ENCODE measurements at regions not wholly inside any gene's neighbourhood (a gene's known extent, or its start where the extent isn't known, plus 50 kb on each side); places are given as distances from the start of the nearest gene placed in this dataset.

- H3K27ac ChIP-seq (ENCODE audit: insufficient read depth, low read depth, low read length) = no peak overlapping the region
- H3K9me3 ChIP-seq (replicated peaks; ENCODE audit: control insufficient read depth, insufficient read depth, low read length) = no peaks in the 10 kb centered on the region
- ChIA-PET CTCF (no interaction called here), POLR2A (no interaction called here)
- H2AFZ ChIP-seq (ENCODE audit: low read depth, low read length) = no peak overlapping the region
- H3K4me2 ChIP-seq (ENCODE audit: insufficient read depth, low read length) = no peak overlapping the region
- no peaks in the 10 kb centered on the region for H4K20me1 ChIP-seq (replicated peaks; ENCODE audit: control insufficient read depth, extremely low read depth, insufficient read depth, low read length)
- H3K79me2 ChIP-seq (ENCODE audit: control insufficient read depth, insufficient read depth, low read length) = no peaks in the 10 kb centered on the region
- H3K4me1 ChIP-seq (ENCODE audit: control insufficient read depth, extremely low read depth, insufficient read depth, low read length) = no peaks in the 10 kb centered on the region
- FAIRE-seq = no peak
- no TSS peak for BruUV-seq (replicated peaks)
- dilution Hi-C loops (cut with MboI; ENCODE audit: extremely low pct_ligation_motif_present, low sequenced_read_pairs) (no loop called here), intact Hi-C loops (cut with micrococcal nuclease) (no loop called here)
- H3K9ac ChIP-seq (replicated peaks; ENCODE audit: extremely low read depth, insufficient read depth, low read length) = no peak overlapping the region
- no peaks in the 10 kb centered on the region for H3K9me1 ChIP-seq (replicated peaks; ENCODE audit: control insufficient read depth, extremely low read depth, insufficient read depth, low read length)
- H3K36me3 ChIP-seq (ENCODE audit: control insufficient read depth in 2 of 2, extremely low read depth in 1 of 2, insufficient read depth in 2 of 2, low read length in 2 of 2) = no peaks in the 10 kb centered on the region
- DNase-seq (ENCODE audit: low read depth, low spot score) = no peak
- H3K4me3 ChIP-seq (replicated peaks in 1 of 3; ENCODE audit: insufficient read depth in 1 of 3, low read depth in 1 of 3, low read length in 3 of 3) = no peak overlapping the region
- no peak for TF ChIP-seq POLR2AphosphoS5 (IDR thresholded peaks at IDR 0.05; ENCODE audit: insufficient read depth, low read depth, low read length)
- no peak for TF ChIP-seq JUN (IDR thresholded peaks at IDR 0.05; ENCODE audit: borderline replicate concordance, insufficient read depth, insufficient read length, low read depth)
- TF ChIP-seq FOS (IDR thresholded peaks at IDR 0.05; ENCODE audit: borderline replicate concordance, insufficient read depth, low read length) = no peak
- TF ChIP-seq MYC (IDR thresholded peaks at IDR 0.05; ENCODE audit: low read depth, low read length) = no peak
- TF ChIP-seq EZH2 (IDR thresholded peaks at IDR 0.05; ENCODE audit: borderline replicate concordance, low read depth, low read length, severe bottlenecking) = no peak
- no peak for TF ChIP-seq CTCF (IDR thresholded peaks at IDR 0.05; ENCODE audit: extremely low read depth in 1 of 2, insufficient read depth in 1 of 2, low read depth in 1 of 2, low read length in 2 of 2)
- H3K27me3 ChIP-seq (ENCODE audit: control insufficient read depth in 2 of 2, insufficient read depth in 2 of 2, low read length in 2 of 2) = no peaks in the 10 kb centered on the region
These were observed 282.9 kb downstream of the DCAF12L2 start for GRCh38 chrX:125883169-125883568.

- POLR2A ChIA-PET = no interaction called here
- Histone ChIP-seq H3K9me3 (replicated peaks; ENCODE audit: control insufficient read depth, insufficient read depth, low read length) (no peaks in the 10 kb centered on the region), H3K9ac (replicated peaks; ENCODE audit: extremely low read depth, insufficient read depth, low read length) (no peak overlapping the region), H3K27me3 (ENCODE audit: control insufficient read depth in 2 of 2, insufficient read depth in 2 of 2, low read length in 2 of 2) (no peaks in the 10 kb centered on the region), H3K9me1 (replicated peaks; ENCODE audit: control insufficient read depth, extremely low read depth, insufficient read depth, low read length) (no peaks in the 10 kb centered on the region), H3K4me1 (ENCODE audit: control insufficient read depth, extremely low read depth, insufficient read depth, low read length) (no peaks in the 10 kb centered on the region), H3K79me2 (ENCODE audit: control insufficient read depth, insufficient read depth, low read length) (no peaks in the 10 kb centered on the region), H4K20me1 (replicated peaks; ENCODE audit: control insufficient read depth, extremely low read depth, insufficient read depth, low read length) (no peaks in the 10 kb centered on the region), H2AFZ (ENCODE audit: low read depth, low read length) (no peak overlapping the region), H3K36me3 (ENCODE audit: control insufficient read depth in 2 of 2, extremely low read depth in 1 of 2, insufficient read depth in 2 of 2, low read length in 2 of 2) (no peaks in the 10 kb centered on the region), H3K4me2 (ENCODE audit: insufficient read depth, low read length) (no peak overlapping the region), H3K27ac (ENCODE audit: insufficient read depth, low read depth, low read length) (no peak overlapping the region), H3K4me3 (replicated peaks in 1 of 3; ENCODE audit: insufficient read depth in 1 of 3, low read depth in 1 of 3, low read length in 3 of 3) (no peak overlapping the region)
- no peak for FAIRE-seq
- no peak for DNase-seq (ENCODE audit: low read depth, low spot score)
- no peak for TF ChIP-seq GATA2 (IDR thresholded peaks at IDR 0.05; ENCODE audit: insufficient read depth, insufficient read length, low read depth, low read length)
- dilution Hi-C loops (cut with MboI; ENCODE audit: extremely low pct_ligation_motif_present, low sequenced_read_pairs) = no loop called here
- no TSS peak for BruUV-seq (replicated peaks)
- CTCF ChIA-PET = no interaction called here
- intact Hi-C loops (cut with micrococcal nuclease) = no loop called here
These were observed 271.1 kb downstream of the DCAF12L2 start for GRCh38 chrX:125894947-125895346.
